Thymus (tissue), 11 donors: ENCODE measurements at regions not wholly inside any gene's neighbourhood (a gene's known extent, or its start where the extent isn't known, plus 50 kb on each side); places are given as distances from the start of the nearest gene placed in this dataset.
"Not testable (repeated sequence)": the region's sequence is repeated elsewhere in the genome, so short reads cannot be mapped to it uniquely, and the experiment has no call there.

ENCODE experiments used
- DNase-seq, 9 donors: peaks; one replicate each; pipeline ENCODE4 v3.0.0-alpha.2; 2013; ENCODE audit warnings: low spot score in 9 of 9, low read depth in 6 of 9, missing footprints in 1 of 9
- H3K27ac ChIP-seq, 2 donors: one replicate each; pipeline ENCODE4 v1.5.1; 2013; ENCODE audit warnings: control low read depth in 1 of 2, low read depth in 1 of 2, low read length in 1 of 2, mild to moderate bottlenecking in 1 of 2, moderate library complexity in 1 of 2
- H3K27me3 ChIP-seq, 2 donors: one replicate each; pipeline ENCODE4 v1.5.1; 2013; ENCODE audit warnings: low read length in 1 of 2; ENCODE audit not compliant: control insufficient read depth in 2 of 2, insufficient read depth in 1 of 2
- H3K36me3 ChIP-seq, 2 donors: one replicate each; pipeline ENCODE4 v1.5.1; 2013; ENCODE audit warnings: low read length in 1 of 2, mild to moderate bottlenecking in 1 of 2, moderate library complexity in 1 of 2; ENCODE audit not compliant: control insufficient read depth in 2 of 2, insufficient read depth in 2 of 2
- H3K4me1 ChIP-seq, 2 donors: one replicate each; pipeline ENCODE4 v1.5.1; 2013; ENCODE audit warnings: low read length in 2 of 2; ENCODE audit not compliant: control insufficient read depth in 2 of 2, insufficient read depth in 2 of 2
- H3K4me3 ChIP-seq, 2 donors: one replicate each; pipeline ENCODE4 v1.5.1; 2013; ENCODE audit warnings: low read length in 2 of 2, control low read depth in 1 of 2, mild to moderate bottlenecking in 1 of 2
- H3K9me3 ChIP-seq, 2 donors: one replicate each; pipeline ENCODE4 v1.5.1; 2013; ENCODE audit warnings: low read length in 1 of 2, mild to moderate bottlenecking in 1 of 2; ENCODE audit not compliant: control insufficient read depth in 2 of 2, insufficient read depth in 1 of 2
- WGBS: extraction: QIAGEN DNeasy Blood & Tissue Kit; methylation state at CpG from one replicate; pipeline ENCODE4 v1.1.7; 2013; 5-methylcytosine and 5-hydroxymethylcytosine counted together
- donor health status: healthy.

DNA sequence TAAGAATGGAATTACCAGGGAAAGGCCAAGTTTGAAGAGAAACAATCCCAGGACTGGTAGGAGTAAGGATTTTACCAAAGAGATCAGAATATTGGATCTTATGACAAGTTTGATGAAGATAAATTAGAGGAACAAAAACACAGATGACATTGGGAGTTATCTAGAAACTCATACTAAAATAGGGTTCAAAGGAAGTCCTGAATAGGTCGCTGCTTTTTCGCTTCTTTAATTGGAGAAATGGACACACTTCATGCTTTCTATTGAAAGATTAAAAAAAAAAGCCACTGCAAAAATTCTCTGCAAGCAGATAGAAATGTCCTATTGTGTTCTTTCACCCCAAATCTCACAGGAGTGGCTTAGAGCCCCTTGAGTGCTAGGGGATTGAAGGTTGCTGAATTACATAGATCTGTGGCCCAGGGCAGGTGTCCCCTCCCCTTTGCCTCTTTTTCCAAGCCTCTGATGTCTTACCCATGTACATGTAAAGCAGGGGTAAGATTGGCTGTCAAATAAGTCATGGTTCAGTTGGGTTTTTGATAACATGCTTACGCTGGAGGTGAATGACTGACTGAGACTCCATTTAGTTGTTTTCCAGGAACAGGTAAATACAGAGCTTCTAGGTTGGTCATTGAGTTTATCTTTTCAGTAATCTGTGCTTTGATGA is 152.0 kb downstream of the OR13A1 start:
- WGBS, result 99% methylated on average over 3 of the region's 3 CpGs
- no peak overlapping the region for H3K4me3 ChIP-seq
- H3K36me3 ChIP-seq, result no peaks in the 10 kb centered on the region
- no peaks in the 10 kb centered on the region for H3K27me3 ChIP-seq
- no peak overlapping the region for H3K27ac ChIP-seq
- DNase-seq, result no peak
- H3K9me3 ChIP-seq, result no peaks in the 10 kb centered on the region
- H3K4me1 ChIP-seq, result no peaks in the 10 kb centered on the region

- H3K9me3 ChIP-seq, H3K36me3 ChIP-seq, H3K27me3 ChIP-seq, H3K4me3 ChIP-seq, H3K27ac ChIP-seq, DNase-seq, H3K4me1 ChIP-seq: not testable (repeated sequence)
- 92% methylated on average over 8 of the region's 8 CpGs for WGBS
Measured at GRCh38 chr10:45175520-45176118, 139.8 kb downstream of the OR13A1 start.

GRCh38 chr10:45179691-45180090 is 135.7 kb downstream of the OR13A1 start:
- H3K4me3 ChIP-seq, result no peak overlapping the region
- H3K27ac ChIP-seq, result no peak overlapping the region
- no peaks in the 10 kb centered on the region for H3K27me3 ChIP-seq
- WGBS, result 95% methylated on average over 13 of the region's 13 CpGs
- H3K9me3 ChIP-seq, result no peaks in the 10 kb centered on the region
- H3K4me1 ChIP-seq, result no peaks in the 10 kb centered on the region
- H3K36me3 ChIP-seq, result no peaks in the 10 kb centered on the region
- no peak for DNase-seq

- Histone ChIP-seq H3K27ac (no peak overlapping the region), H3K36me3 (no peaks in the 10 kb centered on the region), H3K27me3 (no peaks in the 10 kb centered on the region), H3K4me3 (no peak overlapping the region), H3K4me1 (no peaks in the 10 kb centered on the region), H3K9me3 (no peaks in the 10 kb centered on the region)
- WGBS, result 98% methylated on average over 14 of the region's 14 CpGs
- no peak for DNase-seq
Measured at GRCh38 chr10:45180507-45180906, 134.9 kb downstream of the OR13A1 start.

GRCh38 chr10:45180946-45181875 is 134.2 kb downstream of the OR13A1 start:
- Histone ChIP-seq H3K27ac (no peak overlapping the region), H3K36me3 (no peaks in the 10 kb centered on the region), H3K4me3 (no peak overlapping the region), H3K27me3 (no peaks in the 10 kb centered on the region), H3K9me3 (no peaks in the 10 kb centered on the region), H3K4me1 (no peaks in the 10 kb centered on the region)
- no peak for DNase-seq
- 94% methylated on average over 19 of the region's 19 CpGs for WGBS

DNA sequence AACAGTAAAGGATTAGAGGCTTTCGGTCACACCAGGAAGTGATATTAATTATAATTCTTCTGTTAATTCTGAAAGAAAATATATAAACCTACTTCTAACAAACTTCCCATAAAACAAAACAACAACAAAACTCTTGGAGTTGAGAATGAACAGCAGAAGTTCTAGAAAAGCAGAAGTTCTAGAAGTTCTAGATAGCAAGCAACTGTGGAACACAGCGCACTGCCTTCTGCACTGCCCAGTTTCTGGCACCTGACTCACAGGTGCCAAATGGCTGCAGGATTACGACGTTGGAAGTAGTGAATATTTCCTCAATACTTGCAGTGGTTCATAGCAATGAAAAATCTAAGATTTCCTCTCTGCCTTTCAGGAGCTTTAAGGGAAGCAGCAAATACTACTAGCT is 132.2 kb downstream of the OR13A1 start:
- H3K4me3 ChIP-seq, result no peak overlapping the region
- no peaks in the 10 kb centered on the region for H3K9me3 ChIP-seq
- H3K4me1 ChIP-seq, result no peaks in the 10 kb centered on the region
- no peak overlapping the region for H3K27ac ChIP-seq
- 95% methylated on average over 4 of the region's 4 CpGs for WGBS
- H3K36me3 ChIP-seq, result no peaks in the 10 kb centered on the region
- DNase-seq, result no peak
- H3K27me3 ChIP-seq, result no peaks in the 10 kb centered on the region

DNA sequence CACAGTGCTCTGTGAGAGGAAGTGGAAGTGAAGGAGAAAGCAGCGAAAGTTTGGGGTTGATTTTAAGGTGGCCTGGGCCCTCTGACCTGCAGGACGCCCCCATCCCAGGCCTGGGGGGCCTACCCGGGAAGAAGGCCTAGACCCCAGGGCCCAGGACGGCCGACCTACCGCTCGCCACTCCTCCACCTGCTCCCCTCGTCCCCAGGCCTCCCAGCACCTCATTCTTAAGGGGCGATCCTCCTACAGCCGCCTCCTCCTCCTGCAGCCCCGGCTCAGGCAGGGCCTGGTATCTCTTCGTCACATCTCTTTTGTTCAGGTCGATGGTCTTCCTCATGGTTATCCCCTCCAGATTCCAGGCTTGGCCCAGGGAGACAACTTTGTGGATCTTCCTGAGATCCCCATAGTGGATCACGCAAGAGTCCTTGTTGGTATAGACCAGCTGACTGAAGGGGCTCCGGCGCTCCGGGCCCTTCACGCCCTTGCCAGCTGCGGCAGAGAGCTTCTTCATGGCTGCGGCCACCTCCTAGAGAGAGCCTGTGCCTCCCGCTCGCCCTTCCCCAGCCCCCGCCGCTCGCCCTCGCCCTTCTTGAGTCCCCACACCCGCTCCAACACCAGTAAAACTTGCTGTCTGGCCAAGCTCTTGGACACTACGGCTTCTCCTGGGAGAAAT is 117.5 kb downstream of the OR13A1 start:
- Histone ChIP-seq H3K36me3 (no peaks in the 10 kb centered on the region), H3K4me3 (no peak overlapping the region), H3K27me3 (no peaks in the 10 kb centered on the region), H3K27ac (no peak overlapping the region), H3K4me1 (no peaks in the 10 kb centered on the region), H3K9me3 (peaks cover 0 to 4% of the 10 kb centered on the region in 2 donors)
- DNase-seq, result no peak
- WGBS, result 97% methylated on average over 28 of the region's 28 CpGs

- DNase-seq, result no peak
- 89% methylated on average over 50 of the region's 50 CpGs for WGBS
Measured at GRCh38 chr10:45198486-45199204, 116.8 kb downstream of the OR13A1 start.

More at GRCh38 chr10:45198486-45199204, 116.8 kb downstream of the OR13A1 start:
- Histone ChIP-seq H3K27me3 (no peaks in the 10 kb centered on the region), H3K27ac (no peak overlapping the region), H3K4me1 (no peaks in the 10 kb centered on the region), H3K36me3 (no peaks in the 10 kb centered on the region), H3K4me3 (no peak overlapping the region), H3K9me3 (peaks cover 0 to 4% of the 10 kb centered on the region in 2 donors)
